Inflammatory macrophage treated with lipopolysaccharide for 1 hour (primary cell): ENCODE measurements at regions not wholly inside any gene's neighbourhood (a gene's known extent, or its start where the extent isn't known, plus 50 kb on each side); places are given as distances from the start of the nearest gene placed in this dataset.

Source experiments
- DNase-seq, 2 donors: peaks; one replicate each; pipeline ENCODE4 v3.0.0-alpha.2; 2020 to 2022

DNA sequence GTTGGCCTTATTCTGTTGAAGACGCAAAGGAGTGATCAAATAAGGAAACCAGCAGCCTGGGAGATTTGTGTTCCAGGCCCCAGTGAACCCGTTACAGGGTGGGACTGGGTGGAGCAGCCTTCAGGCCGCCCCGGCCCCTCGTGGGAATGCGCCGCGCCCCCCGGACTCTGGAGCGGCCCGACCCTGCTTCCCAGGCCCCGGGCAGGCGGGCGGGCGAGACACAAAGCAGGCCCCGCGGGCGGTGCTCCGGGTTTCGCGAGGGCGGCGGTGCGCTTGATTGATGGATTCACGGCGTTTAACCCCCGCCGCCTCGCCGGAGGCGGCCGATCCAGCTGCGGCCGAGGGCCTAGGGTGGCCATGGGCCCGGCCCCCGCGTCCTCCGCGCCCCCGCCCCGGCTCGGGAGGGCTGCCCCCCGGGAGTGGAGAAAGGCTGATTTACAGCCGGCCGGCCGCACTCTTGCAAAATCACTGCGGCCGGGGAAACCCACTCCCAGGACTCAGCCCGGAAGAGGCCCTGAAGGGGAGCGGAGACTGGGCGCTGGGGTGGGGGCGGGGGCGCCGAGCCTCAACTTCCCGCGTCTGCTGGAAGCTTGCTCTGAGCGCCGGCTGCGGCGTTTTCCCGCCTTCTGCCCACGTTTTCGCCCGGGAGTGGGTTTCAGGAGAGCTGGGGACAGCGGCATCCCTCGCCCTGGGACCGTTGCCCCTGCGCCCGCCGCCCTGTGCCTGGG is 299.6 kb upstream of the NFE2L3 start:
- DNase-seq, result no peak

DNA sequence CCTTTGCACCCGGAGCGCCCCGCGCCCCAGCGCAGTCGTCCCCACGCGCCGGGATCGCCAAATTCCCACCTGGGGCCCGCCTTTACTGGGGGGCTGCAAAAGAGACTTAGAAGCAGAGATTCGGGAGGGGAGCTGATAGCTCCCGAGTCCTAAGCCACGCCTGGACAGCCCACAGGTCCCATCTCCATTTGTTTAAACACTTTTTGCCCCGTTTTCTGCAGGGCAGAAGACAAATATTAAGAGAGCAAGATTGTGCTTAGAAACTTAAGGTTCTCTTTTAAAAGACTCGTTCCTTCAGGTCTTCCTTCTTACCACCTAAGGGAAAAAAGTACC is 299.1 kb upstream of the NFE2L3 start:
- DNase-seq, result no peak

GRCh38 chr7:25853314-25853713 is 298.7 kb upstream of the NFE2L3 start:
- DNase-seq, result no peak

DNA sequence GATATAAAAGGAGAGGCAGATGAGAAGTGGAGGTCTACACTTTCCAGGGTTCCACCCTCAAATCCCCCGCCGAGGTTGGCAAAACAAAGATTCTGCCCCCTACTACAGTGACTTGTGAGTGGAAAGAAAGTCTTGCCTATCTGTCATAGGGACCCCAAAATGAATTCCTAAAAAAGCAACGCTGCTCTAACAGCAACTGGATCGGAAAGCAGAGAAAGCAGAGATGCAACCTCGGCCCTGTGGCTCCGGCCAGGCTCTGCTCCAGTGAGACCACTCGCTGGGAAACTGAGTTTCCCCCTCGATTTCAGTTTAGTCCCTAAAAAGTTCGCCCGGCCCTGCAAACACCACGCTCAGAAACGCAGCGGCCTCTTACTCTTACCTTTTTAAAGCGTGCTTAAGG is 297.9 kb upstream of the NFE2L3 start:
- no peak for DNase-seq

DNA sequence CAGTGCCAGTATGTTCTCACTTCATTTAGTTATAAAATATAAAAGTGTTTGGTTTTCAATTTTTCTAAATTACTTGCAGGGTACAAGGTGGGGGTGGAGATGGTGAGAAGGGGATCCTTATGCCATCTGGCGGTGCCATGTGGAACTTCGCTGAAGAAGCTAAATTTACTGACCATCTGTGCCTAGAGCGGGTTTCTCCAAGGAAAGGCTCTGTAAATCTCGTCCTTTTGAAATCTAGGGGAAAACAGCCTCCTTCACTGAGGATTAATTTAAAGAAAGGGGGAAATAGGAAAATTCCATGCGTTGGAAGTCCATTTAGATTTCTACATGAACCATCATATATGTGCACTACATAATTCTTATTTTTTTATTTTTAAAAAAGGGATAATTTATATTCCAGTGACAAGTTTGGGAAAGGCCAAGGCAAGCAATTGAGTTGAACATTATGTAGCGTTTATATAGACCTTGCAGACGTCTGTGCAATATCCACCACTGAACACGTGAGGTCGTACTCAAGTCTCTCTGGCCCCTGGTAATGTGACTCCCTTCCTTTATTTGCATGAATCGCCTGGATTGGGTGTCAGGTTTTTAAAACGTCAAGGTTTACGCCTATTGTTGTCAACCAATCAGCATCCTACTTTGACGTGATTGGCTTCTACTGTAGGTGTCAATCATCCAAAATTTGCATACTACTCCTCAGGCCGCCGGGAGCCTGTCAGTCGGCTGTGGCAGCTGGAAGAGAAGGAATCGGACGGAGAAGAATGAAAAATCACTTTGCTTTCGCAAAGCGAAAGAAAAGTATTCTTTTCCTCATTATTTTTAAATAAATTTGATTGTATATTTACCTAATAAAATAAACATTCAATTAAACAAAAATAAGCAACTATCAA is 297.1 kb upstream of the NFE2L3 start:
- DNase-seq, result peak; percentile 51 to 65

- DNase-seq, result no peak
These were observed 295.9 kb upstream of the NFE2L3 start for GRCh38 chr7:25855854-25856782.

DNA sequence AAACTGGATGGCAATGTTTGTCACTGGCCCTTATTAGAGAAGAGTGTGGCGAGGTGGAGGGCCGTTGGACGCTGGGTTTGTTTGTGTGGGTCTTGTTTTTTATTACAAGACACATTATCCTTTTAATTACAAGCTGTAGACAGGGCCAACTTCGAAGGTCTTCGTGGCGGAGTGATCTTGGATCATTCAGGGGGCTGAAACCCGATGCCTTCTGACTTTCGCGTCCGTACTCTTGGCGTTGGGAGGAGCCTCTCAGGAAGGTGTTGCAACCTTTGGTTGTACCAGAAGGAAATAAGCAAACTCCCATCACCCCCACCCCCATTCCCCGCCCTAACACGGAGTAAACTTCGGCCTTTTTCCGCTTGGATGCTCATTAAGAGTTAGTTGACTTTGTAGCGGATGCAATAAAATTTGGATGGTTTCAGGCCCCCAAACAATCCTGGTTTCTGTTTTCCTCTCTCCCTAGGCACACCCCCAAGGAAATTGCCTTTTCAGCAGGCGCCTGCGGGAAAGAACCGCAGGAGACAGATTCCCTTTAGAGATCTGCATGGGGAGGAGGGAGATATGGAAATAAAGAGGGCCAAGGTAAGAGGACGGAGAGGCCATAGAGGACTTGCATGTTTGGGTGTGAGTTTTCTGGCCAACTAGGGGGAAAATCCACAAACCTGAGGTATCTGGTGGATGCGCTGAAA is 294.5 kb upstream of the NFE2L3 start:
- DNase-seq, result no peak

- no peak for DNase-seq
These were observed 293.8 kb upstream of the NFE2L3 start for GRCh38 chr7:25858200-25858524.

GRCh38 chr7:25858525-25859411 is 293.2 kb upstream of the NFE2L3 start:
- DNase-seq, result no peak

- DNase-seq, result no peak
These were observed 292.4 kb upstream of the NFE2L3 start for GRCh38 chr7:25859412-25860274.

DNA sequence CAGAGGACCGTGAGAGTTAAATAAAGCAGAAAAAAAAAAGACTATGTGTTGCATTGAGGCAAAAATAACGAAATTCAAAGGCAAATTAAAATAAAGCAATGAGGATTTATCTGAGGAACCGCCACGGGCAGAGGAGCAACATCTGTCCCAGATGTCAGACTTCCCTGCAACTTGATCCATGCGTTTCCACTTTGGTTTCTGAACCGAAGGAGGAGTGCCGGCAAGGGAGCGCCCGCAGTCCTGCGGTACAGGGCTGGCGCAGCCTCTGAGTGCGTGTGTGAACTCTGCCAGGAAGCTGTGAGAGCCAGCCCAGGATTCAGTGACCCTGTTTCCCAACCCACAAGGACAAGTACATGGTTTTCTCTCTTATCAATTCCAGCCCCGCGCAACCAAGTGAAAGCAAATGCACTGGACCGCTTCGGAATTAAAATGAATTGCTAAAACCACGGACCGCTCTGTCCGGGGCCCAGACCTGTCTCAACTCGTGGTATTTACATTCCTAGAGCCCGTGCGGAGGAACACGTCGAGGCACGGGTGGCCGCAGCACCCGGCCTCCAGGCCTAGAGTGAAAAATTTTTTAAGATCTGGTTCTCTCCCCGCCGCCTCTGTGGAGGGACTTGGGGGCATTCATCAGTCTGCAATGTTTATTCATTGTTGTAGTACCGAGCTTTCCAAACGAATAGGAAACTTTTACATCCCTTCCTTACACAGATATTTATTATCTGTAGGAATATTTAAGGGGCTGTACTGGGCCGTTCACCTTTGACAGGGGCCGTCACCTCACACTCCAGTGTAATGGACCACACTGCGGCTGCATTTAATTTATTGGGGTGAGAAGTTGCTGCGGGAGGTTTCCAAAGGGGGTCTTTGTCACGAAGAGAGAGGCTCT is 291.5 kb upstream of the NFE2L3 start:
- no peak for DNase-seq

- DNase-seq, result no peak
These were observed 290.9 kb upstream of the NFE2L3 start for GRCh38 chr7:25861164-25861496.

GRCh38 chr7:25861601-25862260 is 290.3 kb upstream of the NFE2L3 start:
- DNase-seq, result no peak

DNA sequence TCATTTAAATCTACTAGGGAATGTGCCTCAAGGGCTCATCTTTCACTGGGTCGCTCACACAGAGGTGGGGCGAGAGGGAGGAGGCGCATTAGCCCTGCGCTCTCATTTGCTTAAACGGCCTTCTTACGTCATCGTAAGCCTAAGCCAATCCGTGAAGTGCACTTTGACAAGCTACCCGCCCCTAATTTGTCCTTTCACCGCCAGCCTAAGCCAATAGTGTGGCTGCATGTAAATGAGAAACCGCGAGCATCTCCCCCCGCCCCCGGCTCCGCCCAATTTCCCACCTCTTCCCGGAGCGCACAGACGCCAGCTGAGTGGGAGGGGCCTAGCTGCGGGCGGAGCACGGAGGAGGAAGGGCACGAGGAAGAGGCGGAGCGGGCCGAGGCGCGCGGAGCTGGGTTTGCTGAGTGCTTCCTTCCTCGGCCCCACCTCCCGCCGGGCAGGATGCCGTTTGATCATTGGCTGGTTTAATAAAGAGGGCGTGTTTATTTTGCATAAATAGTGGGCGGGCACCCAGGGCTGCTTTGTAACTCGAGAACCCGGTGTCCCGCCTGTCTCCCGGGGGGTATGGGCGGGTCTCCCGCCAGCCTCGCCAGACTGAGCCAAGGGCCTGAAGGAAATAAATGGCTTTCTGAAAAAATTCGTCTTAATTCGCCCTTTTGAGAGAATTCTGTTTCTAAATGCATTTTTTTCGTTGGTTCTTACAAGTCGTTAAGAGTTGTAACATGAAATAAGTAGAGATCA is 289.6 kb upstream of the NFE2L3 start:
- DNase-seq, result peak; percentile 97 to 98

DNA sequence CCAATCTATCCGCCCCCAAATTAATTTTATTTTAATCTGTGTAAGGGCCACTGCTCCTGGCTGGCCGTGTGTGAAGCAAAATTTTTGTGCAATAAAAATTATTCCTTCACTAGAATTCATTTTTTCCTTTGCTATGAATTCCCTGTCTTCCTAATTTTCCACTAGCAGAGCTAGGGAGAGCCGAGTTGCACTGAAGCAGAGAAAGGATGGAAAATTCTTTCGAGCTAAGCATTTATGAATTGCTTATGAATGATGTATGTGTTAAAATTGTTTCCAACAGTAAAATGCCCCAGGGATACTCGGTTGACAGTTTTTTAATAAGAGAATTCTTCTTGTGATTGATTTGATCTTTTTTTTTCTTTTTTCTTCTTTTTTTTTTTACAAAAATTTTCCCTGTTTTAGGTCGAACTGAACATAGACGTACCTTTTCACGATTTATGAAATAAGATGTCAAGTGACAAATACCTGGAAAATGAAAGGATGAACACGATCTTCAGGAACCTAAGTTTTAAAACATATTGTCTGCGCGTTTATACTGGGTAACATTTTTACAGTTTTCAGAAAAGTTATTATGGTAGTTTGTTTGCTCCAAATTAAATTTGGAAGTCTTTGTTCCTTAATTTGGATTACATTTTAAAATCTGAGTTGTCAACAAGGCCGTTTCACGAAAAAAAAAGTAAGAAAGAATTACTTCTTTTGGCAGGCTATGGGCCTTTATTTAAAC is 288.8 kb upstream of the NFE2L3 start:
- DNase-seq, result no peak

DNA sequence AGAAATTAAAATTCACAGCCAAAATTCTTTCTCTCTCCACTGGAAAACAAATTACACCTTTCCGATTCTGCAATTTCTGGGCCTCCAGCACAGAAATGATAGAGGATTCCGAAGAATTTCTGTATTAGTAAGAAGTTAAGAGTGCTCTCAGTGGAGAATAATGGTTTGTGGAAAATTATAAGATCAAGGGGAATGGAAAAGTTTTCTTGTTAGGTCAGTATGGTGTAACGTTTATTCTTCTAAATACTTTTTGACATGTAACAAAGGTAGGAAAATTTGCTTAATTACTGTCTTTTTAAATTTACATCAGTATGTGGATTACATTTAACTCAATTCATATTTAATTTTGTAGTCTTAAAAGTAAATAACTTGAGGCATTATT is 288.3 kb upstream of the NFE2L3 start:
- no peak for DNase-seq

GRCh38 chr7:25864511-25864910 is 287.5 kb upstream of the NFE2L3 start:
- DNase-seq, result no peak
